PC-9 (cell line): ENCODE measurements at regions not wholly inside any gene's neighbourhood (a gene's known extent, or its start where the extent isn't known, plus 50 kb on each side); places are given as distances from the start of the nearest gene placed in this dataset.

Source experiments
- BruUV-seq: library from RNA; stranded (reverse); fragments of 400-500 nt; replicated peaks from 2 replicates; lab custom pipeline; 2021; lab: Mats Ljungman, UMichigan
- CTCF ChIA-PET: fragments of 300-600 bp; sonication (Branson Sonifier 250); formaldehyde crosslinking; loops from one replicate; lab custom pipeline; 2022; ENCODE audit warnings: antibody characterized with exemption; lab: Charles Lee
- POLR2A ChIA-PET: fragments of 300-600 bp; sonication (Branson Sonifier 250); formaldehyde crosslinking; loops from one replicate; lab custom pipeline; 2022; ENCODE audit warnings: antibody characterized with exemption; ENCODE audit not compliant: unreplicated experiment; lab: Charles Lee
- DNase-seq, 2 experiments: peaks; one replicate each; pipeline versions ENCODE4 v3.0.0 to v3.0.0-alpha.2; 2015 to 2022; ENCODE audit warnings: mixed read lengths in 1 of 2
- H2AFZ ChIP-seq: fragments of 200-600 bp; sonication (generic); 2 replicates; pipeline ENCODE4 v1.8.1; 2017; ENCODE audit warnings: antibody characterized with exemption
- H3F3A ChIP-seq: fragments of 200-600 bp; sonication (generic); 2 replicates; pipeline ENCODE4 v1.8.1; 2017; ENCODE audit warnings: antibody characterized with exemption, mild to moderate bottlenecking, low read depth; ENCODE audit not compliant: insufficient read depth
- H3K27ac ChIP-seq: fragments of 200-600 bp; sonication (generic); 2 replicates; pipeline ENCODE4 v1.6.1; 2016; ENCODE audit warnings: mixed run types
- H3K27me3 ChIP-seq: fragments of 200-600 bp; sonication (generic); 2 replicates; pipeline ENCODE4 v1.6.1; 2016; ENCODE audit warnings: low read depth, mixed run types; ENCODE audit not compliant: insufficient read depth
- H3K36me3 ChIP-seq: fragments of 200-600 bp; sonication (generic); 2 replicates; pipeline ENCODE4 v1.6.1; 2016; ENCODE audit warnings: low read depth, mixed run types
- H3K4me1 ChIP-seq: fragments of 200-600 bp; sonication (generic); replicated peaks from 2 replicates; pipeline ENCODE4 v1.6.1; 2016; ENCODE audit warnings: mixed run types; ENCODE audit not compliant: insufficient read depth
- H3K4me2 ChIP-seq: fragments of 200-600 bp; sonication (generic); 2 replicates; pipeline ENCODE4 v1.6.1; 2017; ENCODE audit warnings: mixed run types
- H3K4me3 ChIP-seq: fragments of 200-600 bp; sonication (generic); 2 replicates; pipeline ENCODE4 v1.6.1; 2016; ENCODE audit warnings: mixed run types
- H3K79me2 ChIP-seq: fragments of 200-600 bp; sonication (generic); 2 replicates; pipeline ENCODE4 v1.6.1; 2017; ENCODE audit warnings: low read depth, mixed run types
- H3K9me2 ChIP-seq: fragments of 200-600 bp; sonication (generic); 2 replicates; pipeline ENCODE4 v1.8.1; 2017; ENCODE audit warnings: mild to moderate bottlenecking; ENCODE audit not compliant: insufficient read depth
- H3K9me3 ChIP-seq: fragments of 200-600 bp; sonication (generic); 2 replicates; pipeline ENCODE4 v1.8.1; 2016; ENCODE audit warnings: low read depth; ENCODE audit not compliant: insufficient read depth
- H4K20me1 ChIP-seq: fragments of 200-600 bp; sonication (generic); 2 replicates; pipeline ENCODE4 v1.8.1; 2017; ENCODE audit not compliant: insufficient read depth
- EZH2 ChIP-seq: fragments of 200-600 bp; sonication (generic); IDR thresholded peaks from 2 replicates; pipeline ENCODE4 v1.8.0; 2017; ENCODE audit warnings: antibody characterized with exemption, low read depth
- intact Hi-C: fragments of 100-400 bp; cut with micrococcal nuclease; formaldehyde crosslinking; loops from one replicate; pipeline ENCODE4 v1.10.0; 2022; ENCODE audit not compliant: unreplicated experiment
- TF ChIP-seq, protein P1 (sequence below): fragments of 200-600 bp; sonication (generic); conservative IDR thresholded peaks from 2 replicates; pipeline ENCODE4 v1.6.1; 2017; ENCODE audit warnings: mixed run types, antibody characterized with exemption, mild to moderate bottlenecking, moderate library complexity

DNA sequence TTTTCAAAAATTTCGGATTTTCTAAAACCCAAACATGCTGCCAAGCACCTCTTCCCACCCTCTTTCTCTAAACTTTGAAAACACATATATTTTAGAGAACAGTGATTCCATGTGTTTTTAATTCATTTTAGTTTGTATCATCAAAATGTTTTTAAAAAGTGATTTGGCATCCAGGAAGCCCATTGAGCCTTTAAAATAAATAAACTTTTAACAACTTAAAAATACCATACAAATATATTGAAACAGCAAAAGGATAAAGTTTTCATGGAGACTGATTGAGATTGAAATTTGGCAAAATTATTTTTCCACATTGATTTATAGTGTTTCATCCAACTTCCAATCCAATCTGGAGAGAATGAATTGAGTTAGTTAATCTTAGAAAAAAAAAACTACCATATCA lies 374.7 kb downstream of the CD109 start:
- H3K9me3 ChIP-seq, result no peaks in the 10 kb centered on the region; the same call in 1 of the 2 replicates
- H3K4me2 ChIP-seq, result no peak overlapping the region
- H3K4me1 ChIP-seq, result no peaks in the 10 kb centered on the region
- no peak for DNase-seq
- H2AFZ ChIP-seq, result no peak overlapping the region
- ChIA-PET CTCF (no interaction called here), POLR2A (no interaction called here)
- TF ChIP-seq EZH2, result no peak
- TF ChIP-seq, protein P1, sequence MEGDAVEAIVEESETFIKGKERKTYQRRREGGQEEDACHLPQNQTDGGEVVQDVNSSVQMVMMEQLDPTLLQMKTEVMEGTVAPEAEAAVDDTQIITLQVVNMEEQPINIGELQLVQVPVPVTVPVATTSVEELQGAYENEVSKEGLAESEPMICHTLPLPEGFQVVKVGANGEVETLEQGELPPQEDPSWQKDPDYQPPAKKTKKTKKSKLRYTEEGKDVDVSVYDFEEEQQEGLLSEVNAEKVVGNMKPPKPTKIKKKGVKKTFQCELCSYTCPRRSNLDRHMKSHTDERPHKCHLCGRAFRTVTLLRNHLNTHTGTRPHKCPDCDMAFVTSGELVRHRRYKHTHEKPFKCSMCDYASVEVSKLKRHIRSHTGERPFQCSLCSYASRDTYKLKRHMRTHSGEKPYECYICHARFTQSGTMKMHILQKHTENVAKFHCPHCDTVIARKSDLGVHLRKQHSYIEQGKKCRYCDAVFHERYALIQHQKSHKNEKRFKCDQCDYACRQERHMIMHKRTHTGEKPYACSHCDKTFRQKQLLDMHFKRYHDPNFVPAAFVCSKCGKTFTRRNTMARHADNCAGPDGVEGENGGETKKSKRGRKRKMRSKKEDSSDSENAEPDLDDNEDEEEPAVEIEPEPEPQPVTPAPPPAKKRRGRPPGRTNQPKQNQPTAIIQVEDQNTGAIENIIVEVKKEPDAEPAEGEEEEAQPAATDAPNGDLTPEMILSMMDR, result no peak
- 0 out of 2 replicates have a peak, but pooled peaks cover 4% of the 10 kb centered on the region for H4K20me1 ChIP-seq
- H3K27me3 ChIP-seq, result no peaks in the 10 kb centered on the region
- no peaks in the 10 kb centered on the region for H3F3A ChIP-seq
- BruUV-seq, result no TSS peak
- no peaks in the 10 kb centered on the region for H3K36me3 ChIP-seq
- no peak overlapping the region for H3K27ac ChIP-seq
- H3K9me2 ChIP-seq, result no peaks in the 10 kb centered on the region
- no peaks in the 10 kb centered on the region for H3K79me2 ChIP-seq
- H3K4me3 ChIP-seq, result no peak overlapping the region
- intact Hi-C loops, result no loop called here

DNA sequence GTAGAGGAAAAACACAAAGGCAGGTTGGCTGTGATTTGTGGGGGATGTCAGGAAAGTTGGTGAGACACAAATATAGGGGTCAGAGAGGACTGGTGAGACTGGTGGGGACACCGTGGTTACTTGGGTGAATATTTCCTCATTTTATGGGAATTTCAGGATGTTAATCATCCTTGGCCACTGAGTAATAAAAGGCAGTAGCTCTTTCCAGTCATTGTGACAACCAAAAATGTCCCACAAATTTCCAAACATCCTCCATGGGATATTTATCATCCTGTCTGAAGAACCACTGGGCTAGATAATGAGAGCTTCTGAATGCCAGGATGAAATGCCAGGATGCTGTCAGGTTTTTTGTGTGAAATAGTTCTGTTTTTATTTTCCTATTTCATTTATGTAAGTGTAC lies 374.1 kb downstream of the CD109 start:
- Histone ChIP-seq H3K27me3 (no peaks in the 10 kb centered on the region), H3K4me3 (no peak overlapping the region), H3K4me2 (no peak overlapping the region), H4K20me1 (0 out of 2 replicates have a peak, but pooled peaks cover 4% of the 10 kb centered on the region), H3K79me2 (no peaks in the 10 kb centered on the region), H3K9me2 (no peaks in the 10 kb centered on the region), H2AFZ (no peak overlapping the region), H3K4me1 (no peaks in the 10 kb centered on the region), H3F3A (no peaks in the 10 kb centered on the region), H3K36me3 (no peaks in the 10 kb centered on the region), H3K9me3 (no peaks in the 10 kb centered on the region; the same call in 1 of the 2 replicates), H3K27ac (no peak overlapping the region)
- ChIA-PET POLR2A (no interaction called here), CTCF (no interaction called here)
- intact Hi-C loops, result no loop called here
- no peak for DNase-seq
- no TSS peak for BruUV-seq
- TF ChIP-seq EZH2, result no peak
- TF ChIP-seq, protein P1, result no peak

DNA sequence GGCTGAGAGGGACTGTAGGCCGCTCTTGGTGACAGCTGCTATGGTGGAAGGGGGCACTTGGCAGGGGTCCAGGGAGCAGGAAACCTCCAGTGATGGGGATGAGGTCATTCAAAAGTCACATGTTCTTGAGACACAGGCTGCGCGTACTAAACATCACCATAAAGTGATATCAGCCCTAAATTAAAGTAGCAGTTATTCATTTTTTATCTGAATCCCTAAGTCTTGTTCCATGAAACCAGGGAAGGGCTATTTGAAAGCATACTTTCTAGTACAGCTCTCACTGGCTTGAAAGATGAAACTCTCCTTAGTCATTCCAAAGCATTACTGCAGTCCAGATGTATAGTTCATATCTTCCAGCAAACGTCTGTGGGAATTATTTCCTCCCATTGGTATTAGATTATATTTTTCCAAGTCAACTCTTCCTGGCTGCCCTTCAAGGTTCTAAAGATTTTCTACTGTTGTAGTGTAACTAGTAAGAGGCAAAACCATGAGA lies 373.1 kb downstream of the CD109 start:
- H3K79me2 ChIP-seq, result no peaks in the 10 kb centered on the region
- no peaks in the 10 kb centered on the region for H3K27me3 ChIP-seq
- no peak overlapping the region for H3K4me3 ChIP-seq
- H3K4me2 ChIP-seq, result no peak overlapping the region
- no peak for DNase-seq
- ChIA-PET POLR2A (no interaction called here), CTCF (no interaction called here)
- BruUV-seq, result no TSS peak
- intact Hi-C loops, result no loop called here
- TF ChIP-seq, protein P1, result no peak
- TF ChIP-seq EZH2, result no peak
- H3K9me3 ChIP-seq, result no peaks in the 10 kb centered on the region; the same call in 1 of the 2 replicates
- H3K27ac ChIP-seq, result no peak overlapping the region
- no peaks in the 10 kb centered on the region for H3K9me2 ChIP-seq
- H3F3A ChIP-seq, result no peaks in the 10 kb centered on the region
- H3K4me1 ChIP-seq, result no peaks in the 10 kb centered on the region
- H3K36me3 ChIP-seq, result no peaks in the 10 kb centered on the region
- 0 out of 2 replicates have a peak, but pooled peaks cover 4% of the 10 kb centered on the region for H4K20me1 ChIP-seq
- no peak overlapping the region for H2AFZ ChIP-seq
